CD14-positive monocyte (primary cell): ENCODE measurements at regions not wholly inside any gene's neighbourhood (a gene's known extent, or its start where the extent isn't known, plus 50 kb on each side); places are given as distances from the start of the nearest gene placed in this dataset.

Experiments
- DNase-seq, 3 donors: peaks; one replicate each; pipeline ENCODE4 v3.0.0-alpha.2; 2011 to 2022
- H2AFZ ChIP-seq: 2 replicates; pipeline ENCODE4 v1.6.0; 2012; ENCODE audit warnings: mild to moderate bottlenecking, low read depth, low read length, inconsistent platforms; ENCODE audit not compliant: insufficient read depth, poor library complexity, severe bottlenecking
- H3K27ac ChIP-seq, 2 donors: 1 replicate in 1 of 2; 2 replicates in 1 of 2; pipeline ENCODE4 v1.5.1; 2012 to 2013; ENCODE audit warnings: low read length in 2 of 2, control low read depth in 1 of 2, inconsistent platforms in 1 of 2, low read depth in 1 of 2, mild to moderate bottlenecking in 1 of 2
- H3K27me3 ChIP-seq, 2 donors: one replicate each; pipeline versions ENCODE4 v1.6.0 to v1.6.1; 2011 to 2013; ENCODE audit warnings: low read length in 2 of 2; ENCODE audit not compliant: control insufficient read depth in 2 of 2, insufficient read depth in 2 of 2
- H3K36me3 ChIP-seq, 2 donors: replicated peaks in 1 of 2; 1 replicate in 1 of 2; 2 replicates in 1 of 2; pipeline versions ENCODE4 v1.5.1 to v1.6.1; 2012 to 2013; ENCODE audit warnings: low read length in 2 of 2, control low read depth in 1 of 2, inconsistent platforms in 1 of 2, mild to moderate bottlenecking in 1 of 2; ENCODE audit not compliant: insufficient read depth in 2 of 2, control insufficient read depth in 1 of 2
- H3K4me1 ChIP-seq, 2 donors: 1 replicate in 1 of 2; 2 replicates in 1 of 2; pipeline versions ENCODE4 v1.5.1 to v1.6.1; 2012 to 2013; ENCODE audit warnings: low read length in 2 of 2, control low read depth in 1 of 2, inconsistent platforms in 1 of 2, mild to moderate bottlenecking in 1 of 2, moderate library complexity in 1 of 2; ENCODE audit not compliant: insufficient read depth in 2 of 2, control insufficient read depth in 1 of 2
- H3K4me2 ChIP-seq: replicated peaks from 2 replicates; pipeline ENCODE3; 2012; ENCODE audit warnings: low read length, moderate library complexity, mild to moderate bottlenecking; ENCODE audit not compliant: poor library complexity, severe bottlenecking; ENCODE audit errors: extremely low read depth
- H3K4me3 ChIP-seq, 3 experiments: fragments of 200-600 bp in 1 of 3; sonication (generic) in 1 of 3; replicated peaks in 1 of 3; 1 replicate in 2 of 3; 2 replicates in 1 of 3; pipeline ENCODE4 v1.5.1; 2011 to 2013; ENCODE audit warnings: low read length in 3 of 3, mild to moderate bottlenecking in 3 of 3, control low read depth in 2 of 3, low read depth in 2 of 3, inconsistent platforms in 1 of 3, moderate library complexity in 1 of 3
- H3K79me2 ChIP-seq: 2 replicates; pipeline ENCODE4 v1.6.0; 2012; ENCODE audit warnings: mild to moderate bottlenecking, control low read depth, inconsistent platforms, low read length, moderate library complexity; ENCODE audit not compliant: insufficient read depth
- H3K9ac ChIP-seq: 2 replicates; pipeline ENCODE4 v1.6.0; 2017; ENCODE audit warnings: low read length, mild to moderate bottlenecking; ENCODE audit not compliant: insufficient read depth, poor library complexity, severe bottlenecking
- H3K9me3 ChIP-seq, 2 donors: replicated peaks in 1 of 2; 1 replicate in 1 of 2; 2 replicates in 1 of 2; pipeline versions ENCODE4 v1.5.1 to v1.6.1; 2012 to 2013; ENCODE audit warnings: low read length in 2 of 2, control low read depth in 1 of 2; ENCODE audit not compliant: control insufficient read depth in 1 of 2, insufficient read depth in 1 of 2
- H4K20me1 ChIP-seq: 2 replicates; pipeline ENCODE4 v1.6.0; 2012; ENCODE audit warnings: mild to moderate bottlenecking, low read length, control low read depth, moderate library complexity; ENCODE audit not compliant: insufficient read depth
- H3K27ac Mint-ChIP-seq, 7 donors: one replicate each; pipeline ENCODE4 v1.8.0; 2020; ENCODE audit warnings: mild to moderate bottlenecking in 7 of 7, mixed read lengths in 7 of 7, moderate library complexity in 6 of 7, inconsistent platforms in 2 of 7
- H3K27me3 Mint-ChIP-seq, 3 donors: one replicate each; pipeline ENCODE4 v1.8.0; 2021 to 2022; ENCODE audit warnings: low read depth in 3 of 3, mild to moderate bottlenecking in 3 of 3, mixed read lengths in 3 of 3, moderate library complexity in 3 of 3, inconsistent platforms in 1 of 3
- H3K36me3 Mint-ChIP-seq, 2 donors: one replicate each; pipeline ENCODE4 v1.8.0; 2020; ENCODE audit warnings: mixed read lengths in 2 of 2, inconsistent platforms in 1 of 2, mild to moderate bottlenecking in 1 of 2
- H3K4me1 Mint-ChIP-seq: one replicate; pipeline ENCODE4 v1.8.0; 2020; ENCODE audit warnings: mild to moderate bottlenecking, mixed read lengths
- H3K4me3 Mint-ChIP-seq, 2 donors: one replicate each; pipeline ENCODE4 v1.8.0; 2020; ENCODE audit warnings: mild to moderate bottlenecking in 2 of 2, mixed read lengths in 2 of 2, moderate library complexity in 1 of 2
- H3K9me3 Mint-ChIP-seq, 7 donors: one replicate each; pipeline ENCODE4 v1.8.0; 2020 to 2022; ENCODE audit warnings: mixed read lengths in 7 of 7, mild to moderate bottlenecking in 6 of 7, moderate library complexity in 6 of 7, inconsistent platforms in 2 of 7
- WGBS: methylation state at CpG from one replicate; pipeline ENCODE4 v1.1.5; 2013; ENCODE audit warnings: missing lambda C conversion rate; ENCODE audit not compliant: insufficient coverage; 5-methylcytosine and 5-hydroxymethylcytosine counted together
- intact Hi-C, 2 donors: fragments of 100-400 bp; cut with micrococcal nuclease; formaldehyde crosslinking; loops; one replicate each; pipeline versions ENCODE4 v1.15.0 to v1.15.1; 2023
- TF ChIP-seq, protein P1 (sequence below): fragments of 200-600 bp; IDR thresholded peaks from one replicate; pipeline ENCODE4 v1.8.0; 2022; ENCODE audit warnings: antibody characterized with exemption, mild to moderate bottlenecking

DNA sequence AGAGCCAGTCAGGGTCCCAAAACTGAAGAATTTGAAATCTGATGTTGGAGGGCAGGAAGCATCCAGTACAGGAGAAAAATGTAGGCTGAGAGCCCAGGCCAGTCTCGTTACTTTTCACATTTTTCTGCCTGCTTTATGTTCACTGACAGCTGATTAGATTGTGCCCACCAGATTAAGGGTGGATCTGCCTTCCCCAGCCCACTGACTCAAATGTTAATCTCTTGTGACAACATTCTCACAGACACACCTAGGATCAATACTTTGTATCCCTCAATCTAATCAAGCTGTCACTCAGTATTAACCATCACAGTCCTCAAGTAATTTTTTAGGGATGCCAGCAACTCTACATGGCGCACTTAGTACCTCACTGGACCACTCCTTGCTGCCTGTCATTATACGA is 1345.3 kb downstream of the FAM181B start:
- Histone ChIP-seq H3K4me2 (no peak overlapping the region), H2AFZ (no peak overlapping the region), H3K9me3 (no peaks in the 10 kb centered on the region), H3K36me3 (no peaks in the 10 kb centered on the region), H3K27ac (no peak overlapping the region), H3K27me3 (no peaks in the 10 kb centered on the region), H3K9ac (no peak overlapping the region), H4K20me1 (no peaks in the 10 kb centered on the region), H3K79me2 (no peaks in the 10 kb centered on the region), H3K4me3 (no peak overlapping the region), H3K4me1 (no peaks in the 10 kb centered on the region)
- peaks cover 0 to 4% (median 1%) of the 10 kb centered on the region in 7 donors for H3K9me3 Mint-ChIP-seq
- DNase-seq: no peak
- no peak overlapping the region for H3K4me3 Mint-ChIP-seq
- no peaks in the 10 kb centered on the region for H3K36me3 Mint-ChIP-seq
- H3K27ac Mint-ChIP-seq: no peak overlapping the region
- WGBS: no CpG with 5 or more reads among the region's 3 CpGs
- no peaks in the 10 kb centered on the region for H3K27me3 Mint-ChIP-seq
- intact Hi-C loops: no loop called here
- no peaks in the 10 kb centered on the region for H3K4me1 Mint-ChIP-seq
- TF ChIP-seq, protein P1, sequence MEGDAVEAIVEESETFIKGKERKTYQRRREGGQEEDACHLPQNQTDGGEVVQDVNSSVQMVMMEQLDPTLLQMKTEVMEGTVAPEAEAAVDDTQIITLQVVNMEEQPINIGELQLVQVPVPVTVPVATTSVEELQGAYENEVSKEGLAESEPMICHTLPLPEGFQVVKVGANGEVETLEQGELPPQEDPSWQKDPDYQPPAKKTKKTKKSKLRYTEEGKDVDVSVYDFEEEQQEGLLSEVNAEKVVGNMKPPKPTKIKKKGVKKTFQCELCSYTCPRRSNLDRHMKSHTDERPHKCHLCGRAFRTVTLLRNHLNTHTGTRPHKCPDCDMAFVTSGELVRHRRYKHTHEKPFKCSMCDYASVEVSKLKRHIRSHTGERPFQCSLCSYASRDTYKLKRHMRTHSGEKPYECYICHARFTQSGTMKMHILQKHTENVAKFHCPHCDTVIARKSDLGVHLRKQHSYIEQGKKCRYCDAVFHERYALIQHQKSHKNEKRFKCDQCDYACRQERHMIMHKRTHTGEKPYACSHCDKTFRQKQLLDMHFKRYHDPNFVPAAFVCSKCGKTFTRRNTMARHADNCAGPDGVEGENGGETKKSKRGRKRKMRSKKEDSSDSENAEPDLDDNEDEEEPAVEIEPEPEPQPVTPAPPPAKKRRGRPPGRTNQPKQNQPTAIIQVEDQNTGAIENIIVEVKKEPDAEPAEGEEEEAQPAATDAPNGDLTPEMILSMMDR: no peak

DNA sequence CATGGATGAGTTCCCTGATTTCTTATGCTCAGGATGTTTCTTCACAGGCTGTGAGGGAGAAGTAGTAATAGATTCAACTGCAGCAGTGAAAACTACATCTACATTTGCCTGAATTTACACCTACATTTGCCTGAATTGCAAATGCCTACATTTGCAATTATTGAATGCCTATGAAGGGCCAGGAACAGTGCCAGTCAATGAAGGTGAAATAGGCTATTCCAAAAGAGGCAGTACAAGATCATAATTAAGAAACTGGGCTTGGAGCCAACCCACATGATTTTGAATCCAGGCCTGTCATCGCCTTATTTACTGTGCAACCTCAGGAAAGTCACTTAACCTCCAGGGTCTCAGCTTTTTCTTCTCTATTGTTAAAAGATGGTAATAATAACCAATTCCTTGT is 1353.3 kb downstream of the FAM181B start:
- Mint-ChIP-seq H3K36me3 (no peaks in the 10 kb centered on the region), H3K9me3 (peaks cover 0 to 2% (median 1%) of the 10 kb centered on the region in 7 donors), H3K4me3 (no peak overlapping the region), H3K27ac (no peak overlapping the region), H3K4me1 (no peaks in the 10 kb centered on the region), H3K27me3 (no peaks in the 10 kb centered on the region)
- Histone ChIP-seq H3K27me3 (no peaks in the 10 kb centered on the region), H3K9ac (no peak overlapping the region), H3K4me1 (no peaks in the 10 kb centered on the region), H3K27ac (no peak overlapping the region), H4K20me1 (no peaks in the 10 kb centered on the region), H2AFZ (no peak overlapping the region), H3K4me2 (no peak overlapping the region), H3K36me3 (no peaks in the 10 kb centered on the region), H3K79me2 (no peaks in the 10 kb centered on the region), H3K4me3 (no peak overlapping the region), H3K9me3 (no peaks in the 10 kb centered on the region)
- DNase-seq: no peak
- WGBS: no CpG with 5 or more reads among the region's 1 CpG
- intact Hi-C loops: no loop called here
- TF ChIP-seq, protein P1: no peak
